SK-MEL-5 (cell line): ENCODE measurements at regions not wholly inside any gene's neighbourhood (a gene's known extent, or its start where the extent isn't known, plus 50 kb on each side); places are given as distances from the start of the nearest gene placed in this dataset.
"Not testable (repeated sequence)": the region's sequence is repeated elsewhere in the genome, so short reads cannot be mapped to it uniquely, and the experiment has no call there.

Experiments used
- DNase-seq: peaks from one replicate; pipeline ENCODE4 v3.0.0-alpha.2; 2016; ENCODE audit warnings: low read depth, low spot score
- in situ Hi-C: cut with HindIII; loops from 2 replicates; pipeline ENCODE4 v1.10.0; 2016; ENCODE audit warnings: low sequenced_read_pairs, high pct_unique_total_duplicates, low pct_unique_long_range_greater_than_20kb

DNA sequence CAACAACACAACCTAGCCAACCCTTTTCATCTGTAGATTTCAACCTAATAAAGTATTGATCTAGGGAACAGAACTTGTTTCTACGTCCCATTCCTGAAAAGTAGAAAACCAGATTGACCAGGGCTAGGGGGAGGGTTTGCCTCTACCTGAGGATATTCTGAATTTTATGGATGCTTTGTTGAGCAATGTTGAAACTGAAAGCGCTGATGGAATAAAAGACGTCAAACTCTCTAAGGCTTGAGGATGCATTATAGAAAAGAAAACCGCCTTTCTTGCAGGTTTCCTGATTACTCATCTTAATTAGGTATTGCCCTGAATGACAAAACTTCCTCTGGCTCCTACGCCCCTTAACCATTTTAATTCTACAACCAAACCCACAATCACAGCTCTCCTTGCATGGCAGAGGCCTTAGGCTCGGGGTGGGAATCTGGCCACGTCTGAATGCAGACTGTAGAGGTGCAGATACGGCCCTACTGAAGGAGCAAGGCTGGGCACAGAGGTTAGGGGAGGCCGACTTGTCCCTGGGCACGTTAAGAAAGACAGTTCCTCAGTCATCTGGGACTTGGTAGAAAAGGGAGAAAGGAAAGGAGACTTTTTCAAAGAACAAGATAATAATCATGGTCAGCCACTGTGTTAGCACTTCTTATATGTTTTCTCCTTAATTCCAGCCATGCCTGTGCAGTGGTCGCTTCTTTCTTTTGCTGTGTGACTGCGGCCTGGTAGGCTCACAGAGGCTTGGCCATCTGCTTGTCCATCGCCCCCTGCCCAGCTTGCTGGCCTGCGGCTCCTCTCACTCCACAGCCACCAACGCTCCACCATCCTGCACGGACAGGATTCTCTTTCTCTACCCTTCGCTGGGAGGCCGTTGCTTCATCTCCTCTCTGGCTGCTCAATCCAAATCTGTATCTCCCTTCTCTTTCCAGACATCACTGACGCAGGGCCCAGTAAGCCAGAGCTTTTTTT lies 209.5 kb downstream of the VAPA start:
- DNase-seq, result no peak
- in situ Hi-C loops, result no loop called here

DNA sequence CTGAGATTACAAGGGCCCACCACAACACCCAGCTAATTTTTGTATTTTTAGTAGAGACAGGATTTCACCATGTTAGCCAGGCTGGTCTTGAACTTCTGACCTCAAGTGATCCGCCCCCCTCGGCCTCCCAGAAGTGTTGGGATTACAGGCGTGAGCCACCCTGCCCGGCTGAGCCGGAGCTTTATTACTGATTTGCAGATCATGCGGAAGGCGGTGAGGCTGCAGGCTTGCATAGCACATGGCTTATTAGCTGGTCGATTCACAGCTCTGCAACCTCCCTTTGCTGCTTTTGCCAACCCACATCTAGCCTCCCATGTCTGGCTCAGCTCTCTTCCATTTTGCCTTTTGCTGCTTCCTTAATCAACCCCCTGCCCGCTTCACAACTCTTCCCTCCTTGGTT lies 210.3 kb downstream of the VAPA start:
- DNase-seq, result no peak
- in situ Hi-C loops, result no loop called here

DNA sequence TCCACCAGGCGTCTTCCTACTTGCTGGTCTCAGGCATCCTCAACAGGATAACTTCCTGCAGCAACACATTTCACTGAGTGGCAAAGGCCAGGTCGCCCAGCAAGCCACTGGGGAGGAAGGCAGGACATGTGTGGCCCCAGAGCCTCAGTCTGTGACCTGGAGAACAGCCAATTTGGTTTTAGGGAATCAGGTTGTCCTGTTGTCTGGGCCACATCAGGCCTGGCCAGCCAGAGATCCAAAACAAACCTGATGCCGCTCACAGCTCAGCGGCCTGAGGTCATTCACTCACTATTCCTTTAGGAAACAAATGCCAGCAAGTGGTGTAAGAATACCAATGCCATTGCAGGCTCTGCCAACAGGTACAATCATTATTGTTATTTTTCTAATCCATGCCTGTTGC lies 210.7 kb downstream of the VAPA start:
- no peak for DNase-seq
- in situ Hi-C loops, result no loop called here

DNA sequence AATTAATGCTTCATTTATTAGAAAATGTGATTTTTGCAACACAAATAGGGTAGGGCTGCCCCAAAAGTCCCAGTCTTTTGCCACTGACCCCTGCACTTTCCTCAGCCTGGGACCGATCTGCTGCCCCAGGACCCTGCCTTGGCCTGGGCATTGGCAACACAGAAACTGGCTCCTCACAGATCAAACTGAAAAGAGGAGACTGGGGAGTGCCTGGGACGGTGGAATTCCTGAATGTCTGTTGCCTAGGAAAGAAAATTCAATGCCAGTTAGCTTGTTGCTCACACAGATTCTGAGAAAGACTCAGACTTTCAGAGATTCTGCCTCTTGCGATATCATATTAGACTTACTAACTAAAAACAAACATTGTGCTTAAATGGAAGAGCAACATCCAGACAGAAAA lies 211.2 kb downstream of the VAPA start:
- in situ Hi-C loops, result no loop called here
- no peak for DNase-seq

DNA sequence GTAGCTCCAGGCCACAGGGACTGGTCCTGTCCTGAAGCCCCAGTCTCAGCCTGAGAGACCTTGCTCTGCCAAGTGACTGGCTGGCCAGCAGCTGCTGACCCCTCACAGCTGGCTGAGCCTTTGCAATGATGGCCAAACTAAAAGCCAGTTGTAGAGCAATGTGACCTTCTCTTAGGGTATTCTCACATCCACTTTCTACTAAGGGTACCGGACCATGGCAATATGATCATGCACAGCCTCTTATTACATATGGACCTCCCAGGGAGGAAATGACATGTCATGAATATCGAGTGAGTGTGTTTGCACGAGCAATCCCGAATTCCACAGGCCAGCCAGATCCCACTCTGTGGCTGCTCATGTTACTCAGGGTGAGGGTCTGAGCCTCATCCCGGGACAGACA lies 213.9 kb downstream of the VAPA start:
- in situ Hi-C loops, result no loop called here

DNA sequence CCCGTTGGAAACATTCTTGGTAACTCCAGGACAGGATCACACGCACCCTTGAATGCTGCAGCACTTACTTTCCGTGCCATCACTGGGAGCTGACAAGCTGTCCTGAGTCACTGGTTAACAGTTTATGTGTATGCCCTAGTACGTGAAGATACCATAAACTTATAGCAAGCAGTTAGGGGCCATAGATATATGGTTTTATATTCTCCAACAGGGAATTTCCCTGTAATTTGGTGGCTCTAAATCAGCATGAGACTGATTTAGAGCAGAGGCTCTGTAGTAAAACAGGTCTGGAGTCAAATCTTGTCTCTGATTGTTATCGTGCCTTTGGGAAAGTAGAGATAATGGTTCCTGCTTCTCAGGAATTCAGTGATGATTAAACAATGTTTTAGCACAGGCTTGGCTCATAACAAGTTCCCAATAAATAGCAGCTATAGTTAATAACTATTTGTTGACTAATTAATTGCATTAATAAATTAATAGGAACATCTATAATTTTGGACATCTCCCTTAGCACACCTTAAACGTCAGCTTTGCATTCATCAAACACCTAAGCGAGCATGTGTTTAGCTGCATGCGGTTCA lies 215.2 kb downstream of the VAPA start:
- no peak for DNase-seq
- in situ Hi-C loops, result no loop called here

More for the DNA sequence above, 213.9 kb downstream of the VAPA start:
- DNase-seq, result no peak

DNA sequence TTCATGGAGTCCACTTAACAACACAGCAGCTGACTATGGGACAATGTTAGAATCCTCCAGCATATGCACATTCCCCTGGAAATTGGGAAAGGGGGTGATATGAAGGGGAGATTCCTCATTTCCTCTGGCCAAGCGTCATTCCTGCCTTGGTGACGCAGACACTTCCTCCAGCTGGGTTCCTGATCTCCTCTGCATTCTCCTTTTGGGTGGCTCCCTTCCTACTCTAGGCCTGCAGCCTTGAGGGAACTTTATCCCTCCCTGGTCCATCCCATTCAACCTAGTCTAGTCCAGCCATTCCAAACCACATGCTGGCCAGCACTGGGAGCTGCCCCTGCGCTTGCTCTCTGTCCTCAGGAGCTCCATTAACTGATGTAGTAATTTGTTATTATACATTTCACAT lies 216.8 kb downstream of the VAPA start:
- DNase-seq, result no peak
- in situ Hi-C loops, result no loop called here

DNA sequence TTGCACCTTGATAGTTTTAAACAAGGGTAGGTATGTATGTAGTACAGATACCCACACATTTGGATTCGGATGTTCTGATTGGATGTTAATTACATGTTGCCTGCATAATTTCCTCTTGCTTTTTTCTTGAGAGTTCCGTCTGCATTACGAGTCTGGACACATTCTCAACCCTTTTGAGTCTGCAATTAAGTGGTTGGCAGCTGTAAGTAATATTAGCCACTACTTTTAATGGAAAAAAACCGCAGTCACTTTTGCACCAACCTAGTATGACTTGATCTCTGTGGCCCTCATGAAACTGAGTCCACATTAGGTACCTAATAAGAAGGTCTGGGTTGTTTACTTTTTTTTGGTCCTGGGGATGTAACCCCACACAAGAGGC lies 217.3 kb downstream of the VAPA start:
- in situ Hi-C loops, result no loop called here
- no peak for DNase-seq

DNA sequence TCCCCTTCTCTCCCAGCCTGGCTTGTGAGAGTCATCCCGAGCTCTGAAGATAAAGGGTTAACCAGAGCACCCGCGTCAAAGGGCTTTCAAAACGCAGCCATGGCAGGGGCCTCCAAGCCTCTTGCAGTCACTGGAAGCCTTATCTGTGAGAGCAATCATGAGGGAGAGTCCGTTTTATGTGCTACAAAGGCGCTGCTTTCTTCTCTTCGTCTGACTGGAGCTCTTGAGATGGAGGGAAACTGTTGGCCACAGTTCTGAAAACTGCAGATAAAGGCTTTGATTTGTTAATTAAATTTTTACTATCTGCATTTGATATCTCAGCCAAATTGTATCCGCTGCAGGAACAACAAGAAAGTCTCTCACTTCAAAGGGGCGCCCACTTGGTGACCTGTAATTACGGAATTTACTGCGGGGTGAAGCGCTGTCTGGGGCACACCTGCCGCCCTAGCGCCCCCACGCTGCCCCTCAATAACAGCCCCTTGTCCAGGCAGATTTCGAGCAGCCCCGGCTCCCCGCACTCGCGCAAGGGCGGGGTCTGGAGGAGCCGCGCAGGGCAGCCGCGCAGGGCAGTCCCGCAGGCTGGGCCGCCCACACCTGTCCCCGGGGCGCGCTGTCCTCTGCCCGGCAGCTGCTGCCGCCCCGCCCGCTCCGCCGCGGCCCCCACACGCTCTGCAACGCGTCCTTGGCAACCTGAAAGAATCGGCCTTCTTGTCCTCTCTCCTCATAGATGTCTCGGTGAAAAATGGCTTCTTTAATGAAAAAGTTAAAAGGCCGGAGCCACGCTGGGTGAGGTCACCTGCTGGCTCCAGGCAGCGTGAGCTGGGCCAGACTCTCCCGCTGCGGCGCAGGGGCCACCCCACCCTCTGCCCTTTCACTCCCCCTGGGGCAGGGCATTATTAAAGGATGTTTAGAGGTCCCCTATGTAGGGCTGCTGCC lies 217.9 kb downstream of the VAPA start:
- in situ Hi-C loops, result no loop called here
- peak; percentile 1 for DNase-seq

DNA sequence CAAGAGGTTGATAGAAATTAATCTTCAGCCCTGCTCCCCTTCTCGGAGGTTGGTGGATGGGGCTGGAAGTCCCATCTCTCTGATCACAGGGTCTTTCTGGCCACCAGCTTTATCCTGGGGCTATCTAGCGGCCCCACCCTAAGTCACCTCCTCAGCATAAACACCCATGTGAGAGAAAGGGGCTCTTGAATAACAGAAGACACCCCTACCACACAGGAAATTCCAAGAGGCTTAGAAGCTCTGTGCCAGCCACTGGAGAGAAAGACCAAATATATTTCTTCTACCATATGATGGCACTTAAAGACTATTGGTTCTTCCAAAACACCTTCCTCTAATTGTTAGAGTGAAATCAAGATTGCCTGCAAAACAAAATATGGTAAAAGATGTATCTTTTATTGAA lies 219.7 kb downstream of the VAPA start:
- DNase-seq, result no peak
- in situ Hi-C loops, result no loop called here

DNA sequence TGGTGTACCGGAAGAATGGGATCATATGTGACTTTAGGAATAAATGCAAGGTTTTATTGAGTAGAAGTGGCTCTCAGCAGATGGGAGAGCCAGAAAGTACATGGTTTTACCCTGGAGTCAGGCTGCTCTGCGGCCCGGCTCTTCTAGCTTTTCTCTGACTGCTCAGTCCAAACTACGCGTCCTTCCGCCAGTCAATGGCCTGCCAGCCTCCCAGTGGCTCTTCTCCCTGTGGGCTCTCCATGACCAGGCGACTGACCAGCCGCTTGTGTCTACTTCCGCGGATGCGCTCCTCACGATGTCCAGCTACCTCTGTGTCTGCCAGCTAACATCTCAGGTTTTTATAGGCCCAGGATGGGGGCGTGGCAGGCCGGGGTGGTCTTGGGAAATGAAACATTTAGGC lies 220.4 kb downstream of the VAPA start:
- no peak for DNase-seq
- in situ Hi-C loops, result no loop called here

DNA sequence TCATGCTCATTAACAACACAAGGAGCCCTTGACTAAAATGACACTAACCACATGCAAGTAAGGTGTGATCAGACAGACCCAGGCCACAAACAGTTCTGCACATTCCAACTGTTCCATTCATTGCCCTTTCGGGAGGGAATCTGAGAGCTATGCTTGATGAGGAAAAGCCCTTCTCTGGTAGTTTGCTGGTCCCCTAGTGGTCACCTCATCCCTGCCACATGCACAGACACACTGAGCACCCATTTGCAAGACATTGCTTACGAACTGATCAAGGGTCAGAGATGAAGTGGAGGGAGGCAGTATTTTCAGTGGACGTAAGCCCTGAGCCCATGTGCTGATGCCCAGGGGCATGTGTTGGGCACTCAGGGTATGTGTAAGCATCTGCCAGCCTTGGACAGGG lies 220.9 kb downstream of the VAPA start:
- in situ Hi-C loops, result not testable (repeated sequence)

DNA sequence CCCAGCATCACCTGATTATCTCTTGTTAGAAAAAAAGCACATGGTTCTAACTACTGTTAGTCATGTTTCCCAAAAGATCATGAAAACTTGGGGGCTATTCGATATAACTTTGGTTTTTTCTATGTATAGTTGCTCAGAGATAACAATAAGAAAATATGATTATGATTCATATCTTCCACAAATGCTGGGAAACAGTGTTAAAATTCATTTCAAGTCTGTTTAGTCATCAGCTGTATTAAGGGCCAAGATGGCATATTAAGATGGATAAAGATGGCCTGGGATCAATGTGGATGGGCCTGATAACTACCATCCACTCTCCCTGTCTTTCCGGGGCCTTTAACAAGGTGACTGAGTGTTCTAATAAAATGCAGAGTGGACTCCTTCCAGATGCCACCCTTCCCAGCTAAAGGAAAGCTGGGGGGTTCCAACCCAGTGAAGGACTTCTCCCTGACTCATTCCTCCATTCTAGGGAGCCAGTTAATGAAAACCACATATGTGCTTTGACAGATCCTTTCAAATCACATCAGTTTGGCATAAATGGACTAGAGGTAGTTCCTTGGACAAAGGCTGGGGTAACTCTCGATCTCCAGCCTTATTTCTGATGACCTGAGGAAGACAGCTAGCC lies 221.6 kb downstream of the VAPA start:
- in situ Hi-C loops, result no loop called here
- DNase-seq, result no peak

More for the DNA sequence above, 220.9 kb downstream of the VAPA start:
- not testable (repeated sequence) for DNase-seq

DNA sequence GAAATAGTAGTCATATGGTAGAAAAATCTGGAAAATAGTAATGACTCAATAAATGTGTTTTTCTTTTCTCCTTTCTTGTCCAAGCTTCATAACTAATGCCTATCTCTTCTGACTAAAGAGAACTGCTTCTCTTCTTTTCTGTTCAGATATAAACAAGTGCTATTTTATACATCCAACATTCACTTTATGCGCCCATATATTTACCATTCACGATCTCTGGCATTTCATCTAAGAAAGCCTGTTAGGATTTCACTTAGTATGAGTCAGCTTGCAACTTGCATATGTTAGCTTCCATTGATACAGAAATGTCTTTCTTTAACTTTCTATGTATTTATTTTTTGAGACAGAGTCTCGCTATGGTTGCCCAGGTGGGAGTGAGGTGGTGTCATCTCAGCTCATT lies 224.9 kb downstream of the VAPA start:
- in situ Hi-C loops, result no loop called here
- no peak for DNase-seq

DNA sequence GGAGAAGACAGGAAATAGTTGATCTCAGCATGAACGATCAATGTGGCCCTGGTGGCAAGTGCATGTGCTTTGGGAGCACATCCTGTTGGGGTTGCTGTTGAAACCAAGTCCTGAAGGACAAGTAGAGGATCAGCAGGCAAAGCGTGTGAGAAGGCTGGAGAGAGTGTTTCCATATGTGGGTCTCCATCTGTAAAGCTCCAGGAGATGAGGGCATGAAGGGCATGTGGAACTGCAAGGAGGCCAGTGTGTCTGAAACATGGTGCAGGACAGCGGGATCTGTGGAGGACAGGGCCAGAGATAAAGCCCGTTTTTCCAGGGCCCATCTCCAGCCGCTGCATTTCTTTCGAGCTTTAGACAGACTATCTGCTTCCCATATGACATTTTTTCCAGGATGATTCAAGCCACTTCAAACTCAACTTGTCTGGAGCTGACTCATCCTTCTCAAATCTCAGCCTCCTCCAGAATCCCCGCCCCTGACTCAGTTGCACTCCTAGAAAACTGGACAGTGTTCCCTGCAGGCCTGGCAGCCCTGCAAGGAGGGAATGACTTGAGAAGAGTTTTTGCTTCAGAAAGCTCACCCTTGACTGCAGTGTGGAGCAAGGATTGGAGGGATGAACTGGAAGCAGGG lies 226.1 kb downstream of the VAPA start:
- in situ Hi-C loops, result no loop called here
- no peak for DNase-seq

DNA sequence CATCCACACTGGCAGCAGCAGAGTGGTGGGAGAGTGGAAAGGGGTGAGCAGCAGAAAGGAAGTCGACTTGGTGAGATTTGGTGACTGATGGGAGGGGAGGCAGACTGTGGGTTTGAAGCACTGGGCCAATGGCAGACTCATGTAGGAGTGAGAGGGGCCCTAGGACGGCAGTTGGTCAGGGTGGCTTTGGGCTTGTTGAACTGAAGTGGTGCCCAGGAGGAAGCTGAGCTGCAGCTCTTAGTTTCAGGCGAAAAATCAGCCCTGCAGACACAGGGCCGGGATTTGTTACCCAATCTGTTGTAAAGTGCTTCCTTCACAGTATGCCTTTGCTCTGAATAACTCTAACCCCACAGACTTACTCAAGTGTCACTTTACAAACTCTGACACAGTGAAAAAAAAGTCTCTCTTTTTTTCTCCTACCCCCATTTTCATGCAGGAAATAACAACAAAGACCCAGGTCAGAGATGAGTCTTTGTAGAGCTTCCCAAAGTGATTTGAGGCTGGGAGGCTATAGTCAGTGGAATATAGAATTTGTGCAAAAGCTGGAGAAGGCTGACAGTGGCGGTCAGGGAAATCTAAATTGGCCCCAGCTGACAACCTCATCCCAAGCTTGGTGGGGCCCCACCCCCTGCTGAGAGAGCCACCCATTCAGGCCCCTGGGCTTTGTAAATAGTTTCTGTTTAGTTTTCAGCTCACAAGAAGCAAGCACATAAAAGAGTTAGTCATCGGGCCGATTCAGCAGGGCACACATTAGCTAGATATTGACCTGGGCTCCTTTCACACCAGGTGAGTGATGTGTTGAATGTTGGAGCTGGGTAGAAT lies 226.9 kb downstream of the VAPA start:
- in situ Hi-C loops, result no loop called here
- no peak for DNase-seq

DNA sequence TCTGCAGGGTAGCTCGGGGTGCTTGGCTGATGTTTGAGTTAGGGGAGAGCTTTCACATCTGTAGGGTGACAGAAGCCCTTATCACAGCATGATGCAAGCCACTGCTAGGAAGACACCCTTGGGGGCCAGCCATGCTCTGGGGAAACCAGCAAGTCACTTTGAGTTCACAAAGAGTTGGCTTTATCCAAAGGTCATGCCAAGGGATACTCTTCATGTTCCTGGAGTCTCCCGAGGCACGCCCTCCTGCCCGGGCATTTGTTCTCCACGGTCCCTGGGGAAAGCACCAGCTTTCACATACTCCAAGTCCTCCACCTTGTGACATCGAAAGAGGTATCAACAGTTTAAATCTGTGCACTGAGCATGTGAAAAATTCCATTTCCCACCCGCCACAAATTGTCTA lies 227.7 kb downstream of the VAPA start:
- no peak for DNase-seq
- in situ Hi-C loops, result no loop called here
